ENCODE measurements at regions not wholly inside any gene's neighbourhood (a gene's known extent, or its start where the extent isn't known, plus 50 kb on each side); places are given as distances from the start of the nearest gene placed in this dataset.

DNA sequence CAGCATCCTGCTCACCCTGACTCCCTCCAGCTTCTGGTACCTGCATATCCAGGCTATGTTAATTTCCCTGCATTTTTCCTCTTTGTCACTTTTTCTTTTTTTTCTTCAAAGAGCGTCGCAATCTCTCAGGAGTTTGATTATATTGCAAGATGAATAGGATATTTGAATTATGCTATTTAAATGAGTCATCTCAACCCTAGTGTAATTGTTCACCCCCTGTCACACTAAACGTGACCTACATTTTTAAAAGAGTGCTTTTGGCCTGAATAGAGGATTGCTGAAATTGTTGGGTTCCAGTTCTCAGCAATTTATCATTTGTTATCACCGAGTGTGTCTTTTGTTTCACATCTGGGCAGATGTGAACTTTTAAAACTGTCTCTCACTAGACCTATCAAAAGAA, 294.7 kb downstream of the SOX2 start:
- TF ChIP-seq, protein P1, sequence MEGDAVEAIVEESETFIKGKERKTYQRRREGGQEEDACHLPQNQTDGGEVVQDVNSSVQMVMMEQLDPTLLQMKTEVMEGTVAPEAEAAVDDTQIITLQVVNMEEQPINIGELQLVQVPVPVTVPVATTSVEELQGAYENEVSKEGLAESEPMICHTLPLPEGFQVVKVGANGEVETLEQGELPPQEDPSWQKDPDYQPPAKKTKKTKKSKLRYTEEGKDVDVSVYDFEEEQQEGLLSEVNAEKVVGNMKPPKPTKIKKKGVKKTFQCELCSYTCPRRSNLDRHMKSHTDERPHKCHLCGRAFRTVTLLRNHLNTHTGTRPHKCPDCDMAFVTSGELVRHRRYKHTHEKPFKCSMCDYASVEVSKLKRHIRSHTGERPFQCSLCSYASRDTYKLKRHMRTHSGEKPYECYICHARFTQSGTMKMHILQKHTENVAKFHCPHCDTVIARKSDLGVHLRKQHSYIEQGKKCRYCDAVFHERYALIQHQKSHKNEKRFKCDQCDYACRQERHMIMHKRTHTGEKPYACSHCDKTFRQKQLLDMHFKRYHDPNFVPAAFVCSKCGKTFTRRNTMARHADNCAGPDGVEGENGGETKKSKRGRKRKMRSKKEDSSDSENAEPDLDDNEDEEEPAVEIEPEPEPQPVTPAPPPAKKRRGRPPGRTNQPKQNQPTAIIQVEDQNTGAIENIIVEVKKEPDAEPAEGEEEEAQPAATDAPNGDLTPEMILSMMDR (IDR thresholded peaks at IDR 0.05), result no peak
- TF ChIP-seq POLR2AphosphoS5 (IDR thresholded peaks at IDR 0.05), result no peak
- TF ChIP-seq POLR2A (IDR thresholded peaks at IDR 0.05), result no peak

All from prostate gland (tissue), 2 donors.